HTR-8/SVneo (cell line): ENCODE measurements at regions not wholly inside any gene's neighbourhood (a gene's known extent, or its start where the extent isn't known, plus 50 kb on each side); places are given as distances from the start of the nearest gene placed in this dataset.

Experiments
- DNase-seq: peaks from one replicate; pipeline ENCODE4 v3.0.0; 2011; ENCODE audit warnings: low spot score, mixed read lengths; ENCODE audit not compliant: insufficient read length
- FAIRE-seq: peaks from 2 replicates; lab custom pipeline; 2011; peaks lifted over from hg19 to GRCh38; lab: Jason Lieb, UNC

GRCh38 chr7:18081617-18082016 is 54.0 kb upstream of the PRPS1L1 start:
- DNase-seq (no peak), FAIRE-seq (no peak)

DNA sequence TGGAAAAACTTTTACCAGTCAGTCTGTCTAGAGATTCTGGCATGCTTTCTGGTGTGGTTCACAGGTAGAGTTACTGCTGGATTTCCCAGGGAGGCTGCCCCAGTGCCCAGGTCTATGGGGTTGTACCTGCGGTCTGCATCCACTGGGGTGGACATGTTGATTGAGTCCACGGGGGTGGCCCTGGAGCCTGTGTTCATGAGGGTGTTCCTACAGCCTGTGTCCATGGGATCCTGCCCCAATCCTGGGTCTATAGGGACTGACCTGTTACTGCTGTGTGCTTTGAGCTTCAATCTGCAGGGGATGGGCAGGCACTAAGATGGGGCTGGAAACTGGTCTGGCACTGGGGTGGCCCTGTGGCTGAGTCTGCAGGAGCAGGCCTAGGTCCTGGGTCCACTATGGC is 54.5 kb upstream of the PRPS1L1 start:
- FAIRE-seq, result no peak
- DNase-seq, result no peak

DNA sequence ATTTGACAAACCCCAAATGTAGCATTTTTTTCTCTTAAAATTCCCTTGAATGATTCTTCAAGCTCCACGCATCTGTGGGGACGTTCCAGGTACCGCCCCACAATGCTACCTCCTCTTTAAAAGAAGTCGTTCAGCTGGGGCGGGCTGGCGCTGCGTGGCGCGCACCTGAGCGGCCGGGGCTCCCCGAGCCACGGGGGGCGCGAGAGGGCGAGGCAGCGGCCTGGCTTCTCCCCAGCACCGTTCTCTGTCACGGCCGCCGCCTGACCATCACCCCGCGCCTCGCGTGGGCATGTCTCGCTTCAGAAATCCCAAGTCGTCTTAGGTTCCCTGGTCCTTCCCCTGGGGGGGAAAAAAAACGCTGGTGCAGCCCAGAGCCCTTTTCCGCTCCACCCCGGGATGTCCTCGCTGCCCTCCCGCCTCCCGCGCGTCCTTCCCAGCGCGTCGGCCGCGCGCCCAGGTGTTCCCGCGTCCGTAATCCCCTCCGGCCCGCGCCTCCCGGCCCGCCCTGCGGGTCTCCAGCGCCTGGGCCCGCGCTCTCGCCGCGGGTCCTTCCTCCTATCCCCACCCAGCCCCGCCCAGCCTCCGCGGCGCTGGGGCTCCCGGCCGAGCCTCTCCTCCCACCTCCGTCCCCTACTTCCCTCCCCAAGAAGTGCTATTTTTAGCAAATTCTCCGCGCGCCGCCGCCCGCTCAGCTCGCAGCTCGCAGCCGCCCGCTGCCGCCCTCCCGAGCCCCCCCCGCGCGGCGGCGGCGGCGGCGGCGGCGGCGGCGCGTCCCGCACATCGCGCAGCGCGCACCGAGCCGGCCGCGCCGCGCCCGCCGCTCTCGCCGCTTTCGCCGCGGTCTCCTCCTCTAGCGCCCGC is 58.7 kb upstream of the PRPS1L1 start:
- peak; percentile 17 for DNase-seq
- no peak for FAIRE-seq

- DNase-seq, result no peak
- FAIRE-seq, result no peak
Measured at GRCh38 chr7:18087026-18087686, 59.5 kb upstream of the PRPS1L1 start.

- FAIRE-seq (no peak), DNase-seq (no peak)
Measured at GRCh38 chr7:18087687-18088078, 60.0 kb upstream of the PRPS1L1 start.

DNA sequence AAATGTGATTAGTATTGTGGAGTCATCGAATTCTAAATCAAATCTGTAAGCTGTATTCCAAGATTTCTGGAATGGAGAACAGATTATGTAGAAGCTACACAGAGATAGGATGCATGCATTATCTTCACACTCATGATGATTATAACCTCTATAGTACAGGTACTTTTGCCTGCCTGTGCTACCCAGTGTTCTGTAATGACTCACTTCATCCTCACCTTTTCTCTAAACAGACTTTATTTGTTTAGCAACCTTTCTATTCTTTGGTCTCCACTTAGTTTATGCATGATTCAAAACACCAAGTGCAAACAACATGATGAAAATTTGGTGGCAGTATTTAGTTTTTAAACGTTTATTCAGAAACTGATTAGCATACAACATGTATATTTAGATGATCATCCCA is 68.4 kb upstream of the PRPS1L1 start:
- no peak for DNase-seq
- no peak for FAIRE-seq

GRCh38 chr7:18102576-18102975 is 74.9 kb upstream of the PRPS1L1 start:
- FAIRE-seq, result no peak
- DNase-seq, result no peak

DNA sequence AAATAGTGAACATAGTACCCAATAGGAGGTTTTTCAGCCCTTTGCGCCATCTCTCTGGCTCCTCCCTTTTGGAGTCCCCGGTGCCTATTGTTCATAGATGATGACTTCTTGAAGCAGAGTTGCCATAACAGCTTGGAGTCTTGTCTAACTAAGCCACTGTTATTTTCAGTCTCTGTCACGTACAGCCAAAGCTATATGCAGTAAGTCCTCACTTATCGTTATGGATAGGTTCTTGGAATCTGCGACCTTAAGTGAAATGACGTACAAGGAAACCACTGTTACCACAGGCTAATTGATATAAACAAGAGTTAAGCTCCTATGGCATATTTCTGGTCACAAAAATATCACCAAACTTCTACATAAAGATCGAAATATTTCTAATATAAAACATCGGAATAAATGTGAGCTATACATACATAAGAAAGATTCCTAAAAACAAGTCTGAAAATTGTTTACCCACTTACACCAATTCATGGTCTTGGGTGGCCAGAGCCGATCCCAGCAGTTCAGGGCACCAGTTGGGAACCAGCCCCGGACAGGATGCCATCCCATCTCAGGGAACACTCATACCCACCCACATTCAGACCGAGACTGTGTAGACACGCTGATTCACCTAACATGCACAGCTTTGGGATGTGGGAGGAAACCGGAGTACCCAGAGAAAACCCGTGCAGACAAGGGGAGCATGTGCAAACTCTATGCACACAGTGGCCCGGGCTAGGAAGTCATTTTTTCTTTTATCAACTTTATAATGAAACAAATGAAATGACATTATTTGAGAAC is 76.0 kb upstream of the PRPS1L1 start:
- FAIRE-seq (no peak), DNase-seq (no peak)

- FAIRE-seq (no peak), DNase-seq (no peak)
Measured at GRCh38 chr7:18109762-18110161, 82.1 kb upstream of the PRPS1L1 start.

GRCh38 chr7:18116661-18117060 is 89.0 kb upstream of the PRPS1L1 start:
- FAIRE-seq, result no peak
- no peak for DNase-seq

DNA sequence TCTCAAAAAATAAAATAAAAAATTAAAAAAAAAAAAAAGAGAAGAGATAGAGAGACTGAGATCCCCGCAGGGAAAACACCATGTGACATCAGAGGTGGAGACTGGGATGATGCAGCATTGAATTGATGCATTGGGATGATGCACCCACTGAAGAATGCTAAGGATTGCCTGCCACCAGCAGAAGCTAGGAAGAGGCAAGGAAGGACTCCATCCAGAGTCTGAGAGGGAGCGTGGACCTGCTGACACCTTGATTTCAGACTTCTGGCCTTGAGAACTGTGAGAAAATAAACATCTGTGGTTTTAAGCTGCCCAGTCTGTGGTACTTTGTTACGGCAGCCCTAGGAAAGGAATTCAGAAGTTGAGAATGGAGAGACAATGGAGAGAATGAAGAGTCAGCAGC is 89.8 kb upstream of the PRPS1L1 start:
- DNase-seq, result no peak
- FAIRE-seq, result no peak

DNA sequence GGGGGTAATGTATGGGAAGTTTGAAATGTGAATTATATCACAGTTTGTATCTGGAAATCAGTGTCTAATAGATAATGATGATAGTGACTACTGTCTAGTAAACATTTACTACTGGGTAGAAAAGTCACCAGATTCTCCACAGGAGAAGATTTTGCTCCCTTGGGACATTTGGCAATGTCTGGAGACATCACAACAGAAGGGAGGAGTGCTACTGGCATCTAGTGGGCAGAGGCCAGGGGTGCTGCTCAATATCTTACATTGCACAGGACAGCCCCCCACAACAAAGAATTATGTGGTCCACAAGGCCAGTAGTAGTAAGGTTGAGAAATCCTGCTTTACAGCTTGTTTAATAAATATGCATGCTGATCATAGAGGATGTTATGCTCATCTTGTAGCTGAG is 92.3 kb upstream of the PRPS1L1 start:
- DNase-seq (no peak), FAIRE-seq (no peak)

GRCh38 chr7:18123508-18124239 is 96.0 kb upstream of the PRPS1L1 start:
- FAIRE-seq, result no peak
- DNase-seq, result no peak

- FAIRE-seq (no peak), DNase-seq (no peak)
Measured at GRCh38 chr7:18125476-18125875, 97.8 kb upstream of the PRPS1L1 start.

DNA sequence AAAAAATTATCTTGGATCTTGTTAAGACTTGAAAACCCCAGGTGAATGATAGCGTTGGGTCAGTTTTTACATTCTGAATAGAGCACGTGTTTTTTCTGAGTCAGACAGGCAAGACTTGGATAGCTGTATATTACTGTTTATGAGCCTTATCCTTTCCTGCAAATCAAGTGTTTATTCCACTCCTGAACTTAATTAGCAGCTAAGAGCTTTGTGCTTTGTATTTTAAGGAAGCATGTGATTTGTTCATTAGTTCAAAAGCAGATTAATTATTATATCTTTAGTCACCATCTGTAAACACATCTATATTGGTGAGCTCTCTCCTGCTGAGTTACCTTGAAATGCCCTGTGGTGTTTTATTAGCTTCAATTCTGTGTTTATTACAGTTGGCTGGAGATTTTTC is 98.6 kb upstream of the PRPS1L1 start:
- no peak for FAIRE-seq
- DNase-seq, result no peak

DNA sequence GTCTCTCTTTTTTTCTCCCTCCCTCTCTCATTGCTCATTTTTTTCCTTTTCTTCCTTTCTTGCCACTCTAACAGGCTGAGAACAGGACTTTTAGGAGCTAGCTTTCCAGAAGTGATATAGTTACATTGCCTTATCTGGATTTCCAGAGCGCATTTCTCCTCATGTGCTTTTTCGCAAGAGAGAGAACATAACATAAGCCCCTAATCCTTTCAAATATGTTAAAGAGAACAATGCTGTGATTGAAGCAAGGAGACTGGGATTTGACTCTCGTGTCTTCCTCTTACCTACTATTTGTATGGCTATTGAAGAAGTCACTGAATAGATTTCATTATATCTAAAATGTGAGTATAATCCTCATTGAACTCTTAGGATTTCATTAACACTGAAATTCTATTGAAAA is 101.2 kb upstream of the PRPS1L1 start:
- FAIRE-seq (no peak), DNase-seq (no peak)

DNA sequence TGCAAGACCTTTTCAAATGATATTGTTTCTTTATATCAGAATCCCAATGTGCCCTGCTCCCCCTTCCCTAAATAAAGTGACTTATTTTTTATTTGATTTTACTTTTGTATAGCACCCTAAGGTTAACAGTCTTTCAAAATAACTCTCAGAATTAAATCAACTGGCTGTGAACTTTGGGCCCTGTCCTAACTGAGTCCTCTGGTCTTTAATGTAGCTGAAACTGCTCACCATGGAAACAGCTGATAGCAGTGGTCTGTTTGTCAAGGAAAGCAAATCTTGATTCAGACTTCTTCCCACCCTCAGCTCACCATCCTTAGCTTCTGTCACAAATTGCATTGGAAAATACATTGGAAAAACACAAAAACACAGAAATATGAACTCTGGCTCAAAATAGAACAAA is 105.2 kb upstream of the PRPS1L1 start:
- FAIRE-seq, result no peak
- DNase-seq, result no peak

- DNase-seq, result no peak
- FAIRE-seq, result no peak
Measured at GRCh38 chr7:18133921-18134320, 106.3 kb upstream of the PRPS1L1 start.

GRCh38 chr7:18140943-18141342 is 113.3 kb upstream of the PRPS1L1 start:
- FAIRE-seq (no peak), DNase-seq (no peak)

GRCh38 chr7:18144166-18144565 is 116.5 kb upstream of the PRPS1L1 start:
- FAIRE-seq (no peak), DNase-seq (no peak)
